DOHH2 (cell line): ENCODE measurements at regions not wholly inside any gene's neighbourhood (a gene's known extent, or its start where the extent isn't known, plus 50 kb on each side); places are given as distances from the start of the nearest gene placed in this dataset.

Source experiments
- H3F3A ChIP-seq: fragments of 200-600 bp; sonication (generic), shearing (Covaris generic); 2 replicates; pipeline ENCODE4 v1.6.0; 2016; ENCODE audit warnings: antibody characterized with exemption, mild to moderate bottlenecking; ENCODE audit not compliant: control insufficient read depth, insufficient read depth
- H3K27ac ChIP-seq: fragments of 200-600 bp; sonication (generic); 2 replicates; pipeline ENCODE4 v1.5.1; 2014; ENCODE audit warnings: low read depth, mild to moderate bottlenecking, low read length, moderate library complexity
- H3K27me3 ChIP-seq: fragments of 200-600 bp; sonication (generic); 2 replicates; pipeline ENCODE4 v1.6.1; 2014; ENCODE audit warnings: mild to moderate bottlenecking, low read length, mixed read lengths; ENCODE audit not compliant: control insufficient read depth
- H3K36me3 ChIP-seq: fragments of 200-600 bp; sonication (generic); 2 replicates; pipeline ENCODE4 v1.6.1; 2014; ENCODE audit warnings: mild to moderate bottlenecking, low read length, moderate library complexity, mixed read lengths; ENCODE audit not compliant: control insufficient read depth
- H3K4me1 ChIP-seq: fragments of 200-600 bp; sonication (generic); 2 replicates; pipeline ENCODE4 v1.6.1; 2014; ENCODE audit warnings: mild to moderate bottlenecking, low read length, mixed read lengths; ENCODE audit not compliant: control insufficient read depth
- H3K4me2 ChIP-seq: fragments of 200-600 bp; sonication (generic); 2 replicates; pipeline ENCODE4 v1.6.0; 2014; ENCODE audit warnings: mild to moderate bottlenecking, low read length, moderate library complexity
- H3K4me3 ChIP-seq: fragments of 200-600 bp; sonication (generic); 2 replicates; pipeline ENCODE4 v1.5.1; 2014; ENCODE audit warnings: mild to moderate bottlenecking, low read length, mixed read lengths
- H3K79me2 ChIP-seq: fragments of 200-600 bp; sonication (generic); 2 replicates; pipeline ENCODE4 v1.6.1; 2014; ENCODE audit warnings: mild to moderate bottlenecking, low read length, mixed read lengths; ENCODE audit not compliant: control insufficient read depth
- H3K9me2 ChIP-seq: fragments of 200-600 bp; sonication (generic); replicated peaks from 2 replicates; pipeline ENCODE4 v1.6.1; 2014; ENCODE audit warnings: mild to moderate bottlenecking, low read length, mixed read lengths; ENCODE audit not compliant: control insufficient read depth
- H3K9me3 ChIP-seq: fragments of 200-600 bp; sonication (generic); 2 replicates; pipeline ENCODE4 v1.6.1; 2014; ENCODE audit warnings: antibody characterized with exemption, low read length, mixed read lengths; ENCODE audit not compliant: control insufficient read depth, insufficient read depth
- H4K20me1 ChIP-seq: fragments of 200-600 bp; sonication (generic); 2 replicates; pipeline ENCODE4 v1.6.0; 2014; ENCODE audit warnings: low read depth, mild to moderate bottlenecking, antibody characterized with exemption, low read length, moderate library complexity; ENCODE audit not compliant: control insufficient read depth, insufficient read depth
- CTCF ChIP-seq: fragments of 200-600 bp; sonication (generic); IDR thresholded peaks from one replicate; pipeline ENCODE4 v1.5.1; 2014; ENCODE audit warnings: antibody characterized with exemption, mild to moderate bottlenecking, low read depth, low read length; ENCODE audit not compliant: poor library complexity, severe bottlenecking
- EZH2phosphoT487 ChIP-seq: fragments of 200-600 bp; sonication (generic); IDR thresholded peaks from 2 replicates; pipeline ENCODE4 v1.6.1; 2017; ENCODE audit warnings: borderline replicate concordance, mild to moderate bottlenecking, antibody characterized with exemption, low read length, moderate library complexity, mixed read lengths

GRCh38 chr7:80324032-80324431 is 187.8 kb downstream of the GNAT3 start:
- Histone ChIP-seq H3K27ac (no peak overlapping the region), H3K9me3 (no peaks in the 10 kb centered on the region), H4K20me1 (no peaks in the 10 kb centered on the region), H3K9me2 (no peaks in the 10 kb centered on the region), H3K36me3 (no peaks in the 10 kb centered on the region), H3K4me2 (no peak overlapping the region), H3K4me1 (no peaks in the 10 kb centered on the region), H3K79me2 (no peaks in the 10 kb centered on the region), H3K4me3 (no peak overlapping the region), H3F3A (no peaks in the 10 kb centered on the region), H3K27me3 (no peaks in the 10 kb centered on the region)
- TF ChIP-seq EZH2phosphoT487 (no peak), CTCF (no peak)

DNA sequence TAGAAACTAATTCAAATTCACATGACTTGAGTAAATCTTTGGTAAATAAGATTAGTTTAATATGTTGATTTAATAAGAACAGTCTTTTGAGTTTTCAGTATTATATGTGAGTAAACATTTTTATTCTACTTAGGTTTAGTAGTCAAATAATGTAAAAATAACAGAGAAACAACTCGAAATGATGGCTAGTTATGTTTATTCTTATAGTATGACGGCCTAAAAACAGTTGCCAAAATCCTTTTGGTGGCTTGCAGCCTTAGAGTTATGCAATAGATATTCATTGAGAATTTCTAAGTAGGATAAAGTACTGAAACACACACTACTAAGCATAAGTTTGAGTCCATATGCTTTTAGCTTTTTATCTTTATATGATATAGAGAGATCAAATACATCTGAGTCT is 184.8 kb downstream of the GNAI1 start:
- Histone ChIP-seq H4K20me1 (no peaks in the 10 kb centered on the region), H3K9me3 (no peaks in the 10 kb centered on the region), H3K9me2 (no peaks in the 10 kb centered on the region), H3K4me1 (no peaks in the 10 kb centered on the region), H3K27me3 (no peaks in the 10 kb centered on the region), H3K27ac (no peak overlapping the region), H3K79me2 (no peaks in the 10 kb centered on the region), H3K4me3 (no peak overlapping the region), H3K4me2 (no peak overlapping the region), H3F3A (no peaks in the 10 kb centered on the region), H3K36me3 (no peaks in the 10 kb centered on the region)
- TF ChIP-seq EZH2phosphoT487 (no peak), CTCF (no peak)

DNA sequence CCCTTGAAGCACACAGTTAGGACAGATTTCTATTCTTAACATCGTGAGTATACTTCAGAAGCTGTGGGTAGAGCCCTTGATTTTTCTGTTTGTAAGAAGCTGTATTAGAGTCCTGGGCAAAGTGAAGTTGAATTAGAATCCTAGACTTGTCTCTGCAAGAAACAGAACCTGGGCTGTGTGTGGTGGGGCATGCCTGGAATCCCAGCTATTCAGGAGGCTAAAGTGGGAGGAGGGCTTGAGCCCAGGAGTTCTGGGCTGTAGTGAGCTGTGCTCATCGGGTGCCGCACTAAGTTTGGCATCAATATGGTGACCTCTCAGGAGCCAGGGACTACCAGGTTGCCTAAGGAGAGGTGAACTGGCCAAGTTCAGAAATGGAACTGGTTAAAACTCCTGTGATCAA is 183.4 kb downstream of the GNAI1 start:
- Histone ChIP-seq H3K27me3 (no peaks in the 10 kb centered on the region), H3F3A (no peaks in the 10 kb centered on the region)
- no peak for TF ChIP-seq CTCF
- no peak for TF ChIP-seq EZH2phosphoT487

GRCh38 chr7:80316811-80317210 is 182.2 kb downstream of the GNAI1 start:
- Histone ChIP-seq H3K4me3 (no peak overlapping the region), H3K79me2 (no peaks in the 10 kb centered on the region), H3K36me3 (no peaks in the 10 kb centered on the region), H4K20me1 (no peaks in the 10 kb centered on the region), H3K27ac (no peak overlapping the region), H3K4me1 (no peaks in the 10 kb centered on the region), H3K4me2 (no peak overlapping the region), H3K9me2 (no peaks in the 10 kb centered on the region), H3K9me3 (no peaks in the 10 kb centered on the region), H3K27me3 (no peaks in the 10 kb centered on the region), H3F3A (no peaks in the 10 kb centered on the region)
- TF ChIP-seq CTCF, result no peak
- no peak for TF ChIP-seq EZH2phosphoT487

More for the DNA sequence above, 183.4 kb downstream of the GNAI1 start:
- Histone ChIP-seq H3K36me3 (no peaks in the 10 kb centered on the region), H3K4me2 (no peak overlapping the region), H3K9me3 (no peaks in the 10 kb centered on the region), H3K27ac (no peak overlapping the region), H3K79me2 (no peaks in the 10 kb centered on the region), H3K4me3 (no peak overlapping the region), H4K20me1 (no peaks in the 10 kb centered on the region), H3K4me1 (no peaks in the 10 kb centered on the region), H3K9me2 (no peaks in the 10 kb centered on the region)
